HepG2 (cell line): ENCODE measurements at regions not wholly inside any gene's neighbourhood (a gene's known extent, or its start where the extent isn't known, plus 50 kb on each side); places are given as distances from the start of the nearest gene placed in this dataset.

Experiments used
- AKNA ChIP-seq: sonication (generic); formaldehyde crosslinking; IDR thresholded peaks from 2 replicates; pipeline ENCODE4 v1.4.0; 2020; ENCODE audit warnings: missing genetic modification reagents, borderline replicate concordance
- ARID4A ChIP-seq: sonication (generic); formaldehyde crosslinking; IDR thresholded peaks from 2 replicates; pipeline ENCODE4 v1.5.0; 2020; ENCODE audit warnings: mild to moderate bottlenecking, missing genetic modification reagents, borderline replicate concordance
- ESRRA ChIP-seq: sonication (generic); formaldehyde crosslinking; IDR thresholded peaks from 2 replicates; pipeline ENCODE4 v1.5.1; 2020; ENCODE audit warnings: mild to moderate bottlenecking, low read depth, missing genetic modification reagents
- GMEB1 ChIP-seq: sonication (generic); formaldehyde crosslinking; IDR thresholded peaks from 2 replicates; pipeline ENCODE4 v1.5.1; 2020; ENCODE audit warnings: missing genetic modification reagents, mild to moderate bottlenecking, borderline replicate concordance
- HOXD1 ChIP-seq: sonication (generic); formaldehyde crosslinking; IDR thresholded peaks from 2 replicates; pipeline ENCODE4 v1.5.0; 2020; ENCODE audit warnings: missing genetic modification reagents
- TRIM24 ChIP-seq: sonication (generic); formaldehyde crosslinking; IDR thresholded peaks from 2 replicates; pipeline ENCODE4 v1.8.0; 2022; ENCODE audit warnings: mild to moderate bottlenecking, missing genetic modification reagents

- TF ChIP-seq TRIM24 (CRISPR knock-in tag) (no peak), ESRRA (CRISPR knock-in tag) (no peak), HOXD1 (CRISPR knock-in tag) (no peak), AKNA (CRISPR knock-in tag) (no peak), GMEB1 (no peak), ARID4A (CRISPR knock-in tag) (no peak)
Measured at GRCh38 chr3:148149556-148149955, 548.1 kb upstream of the AGTR1 start (continued).
